ENCODE measurements at regions not wholly inside any gene's neighbourhood (a gene's known extent, or its start where the extent isn't known, plus 50 kb on each side); places are given as distances from the start of the nearest gene placed in this dataset.
"Not testable (repeated sequence)": the region's sequence is repeated elsewhere in the genome, so short reads cannot be mapped to it uniquely, and the experiment has no call there.

DNA sequence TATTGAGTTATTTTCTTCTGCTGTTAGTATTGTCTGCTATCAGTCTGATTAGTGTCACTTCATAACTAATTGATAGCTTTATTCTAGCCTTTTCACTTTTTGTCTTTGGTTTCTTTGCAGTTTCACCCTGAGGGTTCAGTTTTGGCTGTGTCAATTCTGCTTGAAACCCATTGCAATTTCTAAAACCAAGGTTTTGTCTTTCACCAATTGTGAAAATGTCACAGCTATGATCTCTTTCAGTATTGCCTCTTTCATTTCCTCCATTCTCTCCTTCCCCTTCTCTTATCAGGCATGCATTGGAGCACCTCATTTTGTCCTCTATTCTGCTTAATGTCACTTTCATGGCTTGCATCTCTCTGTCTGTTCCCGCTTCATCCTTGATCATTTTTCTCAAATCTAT, 248.1 kb downstream of the YTHDC2 start:
- ATAC-seq = no peak
- 92% methylated on average over 1 of the region's 1 CpG for WGBS (ENCODE audit: insufficient coverage)
- H3K36me3 ChIP-seq (ENCODE audit: control insufficient read depth, insufficient read depth, low read length) = no peaks in the 10 kb centered on the region
- peaks cover 5 to 12% of the 10 kb centered on the region in 2 donors for H3K9me3 Mint-ChIP-seq
- H3K4me1 ChIP-seq (ENCODE audit: control insufficient read depth, insufficient read depth, low read length) = no peaks in the 10 kb centered on the region
- TF ChIP-seq, protein P1, sequence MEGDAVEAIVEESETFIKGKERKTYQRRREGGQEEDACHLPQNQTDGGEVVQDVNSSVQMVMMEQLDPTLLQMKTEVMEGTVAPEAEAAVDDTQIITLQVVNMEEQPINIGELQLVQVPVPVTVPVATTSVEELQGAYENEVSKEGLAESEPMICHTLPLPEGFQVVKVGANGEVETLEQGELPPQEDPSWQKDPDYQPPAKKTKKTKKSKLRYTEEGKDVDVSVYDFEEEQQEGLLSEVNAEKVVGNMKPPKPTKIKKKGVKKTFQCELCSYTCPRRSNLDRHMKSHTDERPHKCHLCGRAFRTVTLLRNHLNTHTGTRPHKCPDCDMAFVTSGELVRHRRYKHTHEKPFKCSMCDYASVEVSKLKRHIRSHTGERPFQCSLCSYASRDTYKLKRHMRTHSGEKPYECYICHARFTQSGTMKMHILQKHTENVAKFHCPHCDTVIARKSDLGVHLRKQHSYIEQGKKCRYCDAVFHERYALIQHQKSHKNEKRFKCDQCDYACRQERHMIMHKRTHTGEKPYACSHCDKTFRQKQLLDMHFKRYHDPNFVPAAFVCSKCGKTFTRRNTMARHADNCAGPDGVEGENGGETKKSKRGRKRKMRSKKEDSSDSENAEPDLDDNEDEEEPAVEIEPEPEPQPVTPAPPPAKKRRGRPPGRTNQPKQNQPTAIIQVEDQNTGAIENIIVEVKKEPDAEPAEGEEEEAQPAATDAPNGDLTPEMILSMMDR (IDR thresholded peaks at IDR 0.05) = no peak
- H3K4me3 Mint-ChIP-seq = no peak overlapping the region
- H3K4me1 Mint-ChIP-seq = no peaks in the 10 kb centered on the region
- H3K4me3 ChIP-seq (ENCODE audit: low read length) = no peak overlapping the region
- H3K27ac Mint-ChIP-seq = no peak overlapping the region
- intact Hi-C loops (cut with micrococcal nuclease) = no loop called here
- DNase-seq = no peak
- H3K9me3 ChIP-seq (ENCODE audit: control insufficient read depth, insufficient read depth, low read length) = no peaks in the 10 kb centered on the region
- H3K27me3 Mint-ChIP-seq (ENCODE audit: low read depth in 2 of 2) = no peaks in the 10 kb centered on the region
- peaks cover under 1% of the 10 kb centered on the region for H3K36me3 Mint-ChIP-seq
- H3K27ac ChIP-seq (ENCODE audit: low read length) = no peak overlapping the region
- no peaks in the 10 kb centered on the region for H3K27me3 ChIP-seq (ENCODE audit: control insufficient read depth, insufficient read depth, low read length)

DNA sequence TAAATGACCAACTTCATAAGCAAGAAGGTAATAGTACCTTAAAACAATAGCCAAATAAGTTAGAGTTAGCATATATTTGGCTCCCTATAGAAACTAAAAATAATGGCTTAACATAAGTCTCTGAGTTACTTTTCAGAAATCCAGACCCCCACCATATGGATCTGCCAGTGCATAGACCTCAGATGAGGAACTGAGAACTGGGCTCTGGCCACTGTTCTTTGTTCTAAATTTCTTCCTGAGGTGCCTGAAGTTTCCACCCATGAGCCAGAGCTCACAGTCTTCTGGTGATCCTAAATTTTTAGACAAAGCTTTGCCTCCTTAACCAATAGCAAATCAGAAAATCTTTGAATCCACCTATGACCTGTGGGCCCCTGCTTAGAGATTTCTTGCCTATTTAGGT, 250.9 kb downstream of the YTHDC2 start:
- peaks cover 8% of the 10 kb centered on the region for H3K36me3 Mint-ChIP-seq
- TF ChIP-seq, protein P1 (IDR thresholded peaks at IDR 0.05) = no peak
- Histone ChIP-seq H3K36me3 (ENCODE audit: control insufficient read depth, insufficient read depth, low read length) (no peaks in the 10 kb centered on the region), H3K27me3 (ENCODE audit: control insufficient read depth, insufficient read depth, low read length) (no peaks in the 10 kb centered on the region), H3K4me3 (ENCODE audit: low read length) (no peak overlapping the region), H3K4me1 (ENCODE audit: control insufficient read depth, insufficient read depth, low read length) (no peaks in the 10 kb centered on the region), H3K27ac (ENCODE audit: low read length) (no peak overlapping the region), H3K9me3 (ENCODE audit: control insufficient read depth, insufficient read depth, low read length) (no peaks in the 10 kb centered on the region)
- peaks cover 8 to 12% of the 10 kb centered on the region in 2 donors for H3K9me3 Mint-ChIP-seq
- no peaks in the 10 kb centered on the region for H3K27me3 Mint-ChIP-seq (ENCODE audit: low read depth in 2 of 2)
- no peak overlapping the region for H3K27ac Mint-ChIP-seq
- intact Hi-C loops (cut with micrococcal nuclease) = no loop called here
- H3K4me1 Mint-ChIP-seq = no peaks in the 10 kb centered on the region
- ATAC-seq = no peak
- no peak overlapping the region for H3K4me3 Mint-ChIP-seq
- DNase-seq = no peak

DNA sequence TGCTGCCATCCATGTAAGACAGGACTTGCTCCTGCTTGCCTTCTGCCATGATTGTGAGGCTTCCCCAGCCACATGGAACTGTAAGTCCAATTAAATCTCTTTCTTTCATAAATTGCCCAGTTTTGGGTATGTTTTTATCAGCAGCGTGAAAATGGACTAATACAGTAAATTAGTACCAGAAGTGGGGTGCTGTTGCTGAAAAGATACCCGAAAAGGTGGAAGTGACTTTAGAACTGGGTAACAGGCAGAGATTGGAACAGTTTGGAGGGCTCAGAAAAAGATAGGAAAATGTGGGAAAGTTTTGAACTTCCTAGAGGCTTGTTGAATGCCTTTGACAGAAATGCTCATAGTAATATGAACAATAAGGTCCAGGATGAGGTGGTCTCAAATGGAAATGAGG, 253.3 kb downstream of the YTHDC2 start:
- H3K4me1 ChIP-seq (ENCODE audit: control insufficient read depth, insufficient read depth, low read length); intact Hi-C loops (cut with micrococcal nuclease); H3K36me3 ChIP-seq (ENCODE audit: control insufficient read depth, insufficient read depth, low read length); H3K4me3 ChIP-seq (ENCODE audit: low read length); H3K9me3 ChIP-seq (ENCODE audit: control insufficient read depth, insufficient read depth, low read length); H3K4me1 Mint-ChIP-seq; H3K27me3 Mint-ChIP-seq (ENCODE audit: low read depth in 2 of 2); H3K36me3 Mint-ChIP-seq; DNase-seq; ATAC-seq; H3K9me3 Mint-ChIP-seq; H3K4me3 Mint-ChIP-seq; H3K27me3 ChIP-seq (ENCODE audit: control insufficient read depth, insufficient read depth, low read length); H3K27ac Mint-ChIP-seq; H3K27ac ChIP-seq (ENCODE audit: low read length): not testable (repeated sequence)
- 71% methylated on average over 2 of the region's 2 CpGs for WGBS (ENCODE audit: insufficient coverage)

DNA sequence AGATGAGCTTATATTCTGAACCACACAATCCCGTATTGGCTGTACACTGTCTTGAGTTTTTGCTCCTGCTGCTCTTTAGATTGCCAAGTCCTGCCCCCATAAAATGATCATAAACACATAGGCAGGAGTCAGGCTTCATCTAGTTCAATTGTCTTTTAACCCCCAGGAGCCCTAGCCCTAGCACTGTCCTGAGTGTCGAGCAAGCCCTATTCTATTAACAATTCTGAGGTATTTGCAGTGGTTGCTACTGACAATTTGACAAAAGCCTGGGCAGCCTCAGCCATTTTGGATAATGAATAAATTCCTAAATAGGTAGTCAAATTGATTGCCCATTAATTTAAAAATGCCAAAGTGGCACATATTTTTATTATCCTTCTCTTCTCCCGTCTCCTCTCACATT, 257.2 kb downstream of the YTHDC2 start:
- H3K4me3 Mint-ChIP-seq = no peak overlapping the region
- no peak overlapping the region for H3K27ac ChIP-seq (ENCODE audit: low read length)
- H3K36me3 Mint-ChIP-seq = peaks cover 8% of the 10 kb centered on the region
- no peak for DNase-seq
- H3K36me3 ChIP-seq (ENCODE audit: control insufficient read depth, insufficient read depth, low read length) = no peaks in the 10 kb centered on the region
- intact Hi-C loops (cut with micrococcal nuclease) = no loop called here
- no peaks in the 10 kb centered on the region for H3K4me1 Mint-ChIP-seq
- H3K9me3 ChIP-seq (ENCODE audit: control insufficient read depth, insufficient read depth, low read length) = no peaks in the 10 kb centered on the region
- WGBS (ENCODE audit: insufficient coverage) = 100% methylated on average over 2 of the region's 3 CpGs
- peaks cover 3 to 6% of the 10 kb centered on the region in 2 donors for H3K9me3 Mint-ChIP-seq
- TF ChIP-seq, protein P1 (IDR thresholded peaks at IDR 0.05) = no peak
- H3K27ac Mint-ChIP-seq = no peak overlapping the region
- no peaks in the 10 kb centered on the region for H3K27me3 Mint-ChIP-seq (ENCODE audit: low read depth in 2 of 2)
- ATAC-seq = no peak
- no peak overlapping the region for H3K4me3 ChIP-seq (ENCODE audit: low read length)
- H3K4me1 ChIP-seq (ENCODE audit: control insufficient read depth, insufficient read depth, low read length) = no peaks in the 10 kb centered on the region
- no peaks in the 10 kb centered on the region for H3K27me3 ChIP-seq (ENCODE audit: control insufficient read depth, insufficient read depth, low read length)

Data from natural killer cell (primary cell).